ACHN (cell line): ENCODE measurements at regions not wholly inside any gene's neighbourhood (a gene's known extent, or its start where the extent isn't known, plus 50 kb on each side); places are given as distances from the start of the nearest gene placed in this dataset.

ENCODE experiments used
- DNase-seq: peaks from one replicate; pipeline ENCODE4 v3.0.0-alpha.2; 2015
- in situ Hi-C: cut with HindIII; loops from 2 replicates; pipeline ENCODE4 v1.10.0; 2017; ENCODE audit warnings: low sequenced_read_pairs, low pct_ligation_motif_present, low pct_unique_long_range_greater_than_20kb

GRCh38 chr11:31926816-31927528, 115.8 kb upstream of the PAX6 start:
- in situ Hi-C loops, result no loop called here
- DNase-seq, result no peak

DNA sequence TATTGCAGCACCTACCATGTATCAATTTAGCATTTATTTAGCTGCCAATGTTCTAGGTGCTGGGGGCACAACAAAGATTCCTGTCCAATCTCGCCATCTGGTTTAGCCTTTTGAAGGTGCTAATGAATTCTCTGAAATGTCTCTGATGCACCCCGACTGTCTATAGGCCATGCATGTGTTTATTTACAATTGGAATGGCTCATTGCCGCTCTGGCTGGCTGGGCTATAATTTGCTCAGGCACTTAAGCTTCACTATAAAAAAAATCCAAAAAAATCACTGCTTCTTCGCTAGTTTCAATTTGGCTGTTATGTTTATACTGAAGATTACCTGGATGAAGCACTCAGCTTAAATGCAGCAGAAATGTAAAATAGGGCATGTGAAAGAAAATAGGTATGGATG, 115.0 kb upstream of the PAX6 start:
- no peak for DNase-seq
- in situ Hi-C loops, result no loop called here

GRCh38 chr11:31922450-31922849, 111.3 kb upstream of the PAX6 start:
- DNase-seq, result no peak

DNA sequence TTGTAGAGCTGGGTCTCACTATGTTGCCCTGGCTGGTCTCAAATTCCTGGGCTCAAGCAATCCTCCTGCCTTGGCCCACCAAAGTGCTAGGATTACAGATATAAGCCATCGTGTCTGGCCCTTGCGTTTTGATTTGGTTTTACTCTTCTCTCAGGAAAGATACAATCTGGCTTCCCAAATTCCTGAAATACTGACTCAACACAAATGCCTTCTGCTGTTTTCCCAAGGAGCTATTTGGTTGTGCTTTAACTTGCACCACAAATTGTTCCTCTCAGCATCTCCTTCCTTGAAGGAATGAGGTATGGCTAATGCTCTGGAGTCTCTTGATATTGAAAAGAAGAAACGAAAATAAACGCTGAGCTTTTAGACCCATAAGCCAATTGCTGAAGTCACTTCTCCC, 110.0 kb upstream of the PAX6 start:
- DNase-seq, result peak; percentile 10
- in situ Hi-C loops, result no loop called here

More at GRCh38 chr11:31922450-31922849, 111.3 kb upstream of the PAX6 start:
- in situ Hi-C loops, result no loop called here

- in situ Hi-C loops, result no loop called here
- no peak for DNase-seq
Measured at GRCh38 chr11:31919175-31919574, 108.1 kb upstream of the PAX6 start.

GRCh38 chr11:31915867-31916266, 104.7 kb upstream of the PAX6 start:
- in situ Hi-C loops, result no loop called here
- DNase-seq, result no peak

DNA sequence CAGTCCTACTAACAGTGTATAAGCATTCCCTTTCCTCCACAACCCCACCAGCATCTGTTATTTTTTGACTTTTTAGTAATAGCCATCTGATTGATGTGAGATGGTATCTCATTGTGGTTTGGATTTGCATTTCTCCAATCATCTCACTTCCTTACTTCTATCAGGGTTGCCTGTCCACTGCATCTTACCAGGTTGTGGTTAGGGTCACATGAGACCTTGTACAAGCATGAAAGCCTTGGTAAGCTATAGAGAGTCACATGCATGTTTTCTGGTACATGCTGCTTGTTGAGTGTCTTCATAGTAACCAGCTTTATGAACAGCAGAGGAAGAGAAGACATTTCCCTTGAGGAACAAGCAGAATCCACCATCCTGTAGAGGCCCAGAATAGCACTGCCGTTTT, 102.9 kb upstream of the PAX6 start:
- no peak for DNase-seq
- in situ Hi-C loops, result no loop called here

GRCh38 chr11:31912808-31913207, 101.7 kb upstream of the PAX6 start:
- in situ Hi-C loops, result no loop called here
- DNase-seq, result no peak

DNA sequence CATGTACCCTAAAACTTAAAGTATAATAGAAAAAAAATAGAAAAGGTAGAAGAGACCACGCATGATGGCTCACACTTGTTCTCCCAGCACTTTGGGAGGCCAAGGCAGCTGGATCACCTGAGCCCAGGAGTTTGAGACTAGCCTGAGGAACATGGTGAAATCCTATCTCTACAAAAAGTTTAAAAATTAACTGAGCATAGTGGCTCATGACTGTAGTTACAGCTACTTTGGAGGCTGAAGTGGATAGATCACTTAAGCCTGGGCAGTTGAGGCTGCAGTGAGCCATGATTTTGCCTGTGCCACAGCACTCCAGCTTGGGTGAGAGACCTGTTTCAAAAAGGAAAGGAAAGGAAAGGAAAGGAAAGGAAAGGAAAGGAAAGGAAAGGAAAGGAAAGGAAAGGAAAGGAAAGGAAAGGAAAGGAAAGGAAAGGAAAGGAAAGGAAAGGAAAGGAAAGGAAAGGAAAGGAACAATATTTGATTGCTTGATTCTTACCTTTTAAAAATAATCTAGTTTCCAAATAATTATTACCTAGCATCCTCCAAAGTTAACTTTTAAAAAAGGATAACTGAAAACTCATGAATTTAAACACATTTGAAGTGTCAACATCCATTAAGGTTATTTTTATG, 99.9 kb upstream of the PAX6 start:
- DNase-seq, result peak; percentile 9
- in situ Hi-C loops, result no loop called here

DNA sequence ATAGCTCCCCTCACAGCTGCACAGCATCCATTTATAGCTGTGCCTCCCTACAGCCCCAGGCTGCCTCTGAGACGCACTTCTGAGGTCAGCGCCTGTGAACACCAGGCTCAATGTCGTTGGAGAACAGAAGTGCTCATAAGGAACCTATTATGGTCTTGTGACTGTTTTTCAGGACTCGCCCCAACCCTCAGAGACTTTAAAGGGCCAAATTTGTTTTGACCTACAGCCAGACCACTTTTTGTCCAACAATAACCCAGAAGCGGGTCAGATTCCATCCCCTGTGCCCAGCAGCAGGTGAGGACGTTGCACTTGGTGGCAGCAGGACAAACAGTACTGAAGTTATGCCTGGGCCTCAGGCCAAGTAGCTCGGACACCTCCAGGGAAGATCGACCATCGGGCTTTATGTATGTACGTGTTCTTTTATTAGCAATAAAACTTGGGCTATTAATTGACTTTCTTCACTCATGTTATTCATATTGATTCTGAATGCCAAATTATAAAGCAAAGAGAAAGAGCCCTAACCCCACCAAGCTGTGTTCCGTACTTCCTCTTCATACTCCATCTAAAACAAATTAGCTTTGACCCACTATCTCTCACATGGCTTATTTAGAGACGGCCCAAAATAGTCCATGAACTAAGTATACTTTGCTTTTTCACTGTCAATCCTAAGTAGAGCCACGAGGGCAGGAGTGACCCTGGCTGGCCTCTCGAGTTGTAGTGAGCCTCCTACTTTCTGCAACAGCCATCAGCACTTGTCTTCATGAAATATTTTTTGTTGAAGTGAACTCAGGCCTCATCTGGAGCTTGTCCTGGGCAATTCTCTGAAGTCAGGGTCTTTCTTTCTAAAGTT, 92.3 kb upstream of the PAX6 start:
- DNase-seq, result no peak
- in situ Hi-C loops, result no loop called here

- in situ Hi-C loops, result no loop called here
- no peak for DNase-seq
Measured at GRCh38 chr11:31902706-31903105, 91.6 kb upstream of the PAX6 start.

DNA sequence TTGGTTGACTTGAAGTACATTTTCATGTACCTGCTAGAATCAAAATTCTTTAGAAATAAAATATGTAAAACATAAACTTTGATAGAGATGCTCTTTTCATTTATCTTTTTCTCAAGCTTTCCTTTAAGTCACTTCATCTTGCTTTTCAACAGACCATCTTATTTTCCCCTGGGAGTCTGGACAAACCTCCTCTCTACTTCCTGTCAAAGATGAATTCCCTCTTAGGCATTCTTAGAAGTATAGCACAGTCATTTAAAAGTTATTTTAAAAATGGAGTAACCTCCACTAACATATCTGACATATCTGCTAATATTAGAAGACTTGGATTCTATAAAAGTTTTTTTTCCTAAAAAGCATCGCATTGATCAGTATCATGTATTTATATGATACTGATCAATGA, 84.8 kb upstream of the PAX6 start:
- in situ Hi-C loops, result no loop called here
- no peak for DNase-seq

GRCh38 chr11:31887180-31887579, 76.1 kb upstream of the PAX6 start:
- DNase-seq, result peak; percentile 22
- in situ Hi-C loops, result no loop called here

DNA sequence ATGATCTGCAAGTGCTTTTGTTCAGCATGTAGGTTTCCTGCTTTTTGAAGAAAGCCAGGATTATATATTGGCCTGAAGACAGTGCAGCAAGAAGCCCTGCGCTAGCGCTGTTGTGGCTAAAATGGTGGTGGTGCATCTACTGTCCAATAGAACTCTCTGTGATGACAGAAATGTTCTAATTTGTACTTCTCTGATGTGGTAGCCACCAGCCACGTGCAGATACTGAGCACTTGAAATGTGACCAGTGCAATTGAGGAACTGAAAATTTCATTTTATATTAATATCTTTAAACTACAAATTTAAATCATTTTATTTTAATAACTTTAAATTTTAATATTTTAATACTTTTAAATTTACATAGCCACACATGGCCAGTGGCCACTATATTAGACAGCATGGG, 73.0 kb upstream of the PAX6 start:
- in situ Hi-C loops, result no loop called here

DNA sequence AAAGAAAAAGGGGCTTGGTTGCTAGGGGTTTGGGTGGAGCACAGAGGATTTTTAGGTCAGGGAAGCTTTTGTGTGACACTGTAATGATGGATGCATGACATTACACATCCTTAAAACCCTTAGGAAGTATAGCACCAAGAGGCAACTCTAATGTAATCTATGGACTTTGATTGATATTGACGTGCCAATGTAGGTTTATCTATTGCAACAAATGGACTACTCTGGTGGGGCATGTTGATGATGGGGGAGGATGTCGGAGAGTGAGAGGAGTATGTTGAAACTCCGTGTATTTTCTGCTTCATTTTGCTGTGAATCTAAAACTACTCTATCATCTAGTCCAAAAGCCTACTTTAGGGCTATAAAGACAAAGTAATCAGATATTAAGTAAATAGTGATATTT, 72.3 kb upstream of the PAX6 start:
- in situ Hi-C loops, result no loop called here

More for the DNA sequence above, 73.0 kb upstream of the PAX6 start:
- DNase-seq, result no peak

DNA sequence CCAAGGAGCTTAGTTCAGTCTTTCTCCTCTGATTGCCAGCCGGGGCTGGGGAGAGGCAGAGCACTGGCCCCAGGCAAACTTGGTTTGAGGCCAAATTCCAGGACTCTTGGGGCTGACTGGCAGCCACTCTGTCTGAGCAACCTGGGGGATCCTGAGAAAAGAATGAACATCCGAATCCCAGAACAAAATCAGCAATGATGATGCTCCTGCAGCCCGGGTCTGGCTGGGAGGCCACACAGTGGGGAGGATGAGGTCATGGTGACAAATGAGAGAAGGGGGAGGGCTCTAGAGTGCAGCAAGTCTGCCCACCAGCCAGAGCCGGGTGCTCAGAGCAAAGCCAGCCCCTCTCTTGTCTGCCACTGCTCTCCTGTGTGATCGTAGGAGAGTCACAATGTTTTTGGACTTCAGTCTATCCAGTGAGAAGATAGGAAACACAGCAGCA, 71.8 kb upstream of the PAX6 start:
- no peak for DNase-seq
- in situ Hi-C loops, result no loop called here

More for the DNA sequence above, 72.3 kb upstream of the PAX6 start:
- DNase-seq, result no peak

- DNase-seq, result no peak
- in situ Hi-C loops, result no loop called here
Measured at GRCh38 chr11:31881825-31882224, 70.7 kb upstream of the PAX6 start.

- DNase-seq, result no peak
- in situ Hi-C loops, result no loop called here
Measured at GRCh38 chr11:31879681-31880080, 68.6 kb upstream of the PAX6 start.

DNA sequence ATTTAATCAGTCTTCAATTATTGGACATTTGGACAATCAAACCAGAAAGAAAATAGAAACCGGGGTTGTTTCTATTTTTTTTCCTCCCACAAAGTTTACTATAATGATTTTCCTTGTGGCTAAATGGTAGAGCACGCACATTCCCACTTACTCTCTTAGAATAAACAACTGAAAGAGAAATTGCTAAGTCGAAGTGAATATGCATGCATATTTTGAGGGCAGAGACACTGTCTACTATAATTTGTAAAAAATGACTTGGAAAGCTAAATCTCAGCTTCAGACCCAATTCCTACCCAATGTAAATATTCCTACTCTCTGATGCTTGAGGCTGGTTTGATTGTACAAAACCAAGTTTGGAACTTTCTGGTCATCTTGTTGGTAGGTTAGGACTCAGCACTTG, 66.7 kb upstream of the PAX6 start:
- DNase-seq, result no peak
- in situ Hi-C loops, result no loop called here
